Parathyroid adenoma (tissue), 2 donors: ENCODE measurements at regions not wholly inside any gene's neighbourhood (a gene's known extent, or its start where the extent isn't known, plus 50 kb on each side); places are given as distances from the start of the nearest gene placed in this dataset.

ENCODE experiments used
- H2AFZ ChIP-seq: fragments of 300-600 bp; sonication (generic); one replicate; pipeline ENCODE4 v1.7.0; 2017; ENCODE audit warnings: antibody characterized with exemption, mild to moderate bottlenecking
- H3K27ac ChIP-seq: fragments of 300-600 bp; sonication (generic); one replicate; pipeline ENCODE4 v1.7.0; 2017
- H3K27me3 ChIP-seq: fragments of 300-600 bp; sonication (generic); one replicate; pipeline ENCODE4 v1.7.0; 2017; ENCODE audit warnings: low read length; ENCODE audit not compliant: control insufficient read depth, insufficient read depth
- H3K36me3 ChIP-seq: fragments of 300-600 bp; sonication (generic); one replicate; pipeline ENCODE4 v1.7.0; 2017; ENCODE audit warnings: low read length; ENCODE audit not compliant: control insufficient read depth, insufficient read depth
- H3K4me1 ChIP-seq: fragments of 300-600 bp; sonication (generic); one replicate; pipeline ENCODE4 v1.7.0; 2017; ENCODE audit warnings: control low read depth
- H3K4me2 ChIP-seq: fragments of 300-600 bp; sonication (generic); one replicate; pipeline ENCODE4 v1.7.0; 2017; ENCODE audit warnings: low read length
- H3K4me3 ChIP-seq: fragments of 300-600 bp; sonication (generic); one replicate; pipeline ENCODE4 v1.7.0; 2017; ENCODE audit warnings: low read depth, low read length
- H3K79me2 ChIP-seq: fragments of 300-600 bp; sonication (generic); one replicate; pipeline ENCODE4 v1.7.0; 2017; ENCODE audit warnings: control low read depth
- H3K9ac ChIP-seq: fragments of 300-600 bp; sonication (generic); one replicate; pipeline ENCODE4 v1.7.0; 2017; ENCODE audit warnings: mild to moderate bottlenecking
- H3K9me3 ChIP-seq: fragments of 300-600 bp; sonication (generic); one replicate; pipeline ENCODE4 v1.7.0; 2017; ENCODE audit warnings: low read length; ENCODE audit not compliant: control insufficient read depth
- CTCF ChIP-seq: fragments of 300-600 bp; sonication (generic); IDR thresholded peaks from one replicate; pipeline ENCODE4 v1.7.0; 2017; ENCODE audit warnings: antibody characterized with exemption, mild to moderate bottlenecking
- donor health status: primary hyperparathyroidism.

- Histone ChIP-seq H3K27me3 (no peaks in the 10 kb centered on the region), H3K9me3 (no peaks in the 10 kb centered on the region), H3K79me2 (no peaks in the 10 kb centered on the region), H2AFZ (no peak overlapping the region), H3K4me1 (no peaks in the 10 kb centered on the region), H3K9ac (no peak overlapping the region), H3K4me3 (no peak overlapping the region), H3K27ac (no peak overlapping the region), H3K36me3 (no peaks in the 10 kb centered on the region), H3K4me2 (no peak overlapping the region)
- TF ChIP-seq CTCF = no peak
Observed at GRCh38 chr20:46801003-46801702, 91.7 kb downstream of the SLC2A10 start.

GRCh38 chr20:46802722-46803121 lies 91.9 kb upstream of the EYA2 start:
- no peak overlapping the region for H3K9ac ChIP-seq
- no peaks in the 10 kb centered on the region for H3K4me1 ChIP-seq
- H3K4me2 ChIP-seq = no peak overlapping the region
- no peak overlapping the region for H3K4me3 ChIP-seq
- H3K9me3 ChIP-seq = no peaks in the 10 kb centered on the region
- no peaks in the 10 kb centered on the region for H3K36me3 ChIP-seq
- no peaks in the 10 kb centered on the region for H3K27me3 ChIP-seq
- H2AFZ ChIP-seq = no peak overlapping the region
- TF ChIP-seq CTCF = no peak
- no peaks in the 10 kb centered on the region for H3K79me2 ChIP-seq
- no peak overlapping the region for H3K27ac ChIP-seq

- no peaks in the 10 kb centered on the region for H3K79me2 ChIP-seq
- no peak for TF ChIP-seq CTCF
- no peak overlapping the region for H3K4me2 ChIP-seq
- H3K27ac ChIP-seq = no peak overlapping the region
- H3K9me3 ChIP-seq = no peaks in the 10 kb centered on the region
- no peaks in the 10 kb centered on the region for H3K27me3 ChIP-seq
- H3K4me3 ChIP-seq = no peak overlapping the region
- H3K4me1 ChIP-seq = no peaks in the 10 kb centered on the region
- no peaks in the 10 kb centered on the region for H3K36me3 ChIP-seq
- no peak overlapping the region for H3K9ac ChIP-seq
- no peak overlapping the region for H2AFZ ChIP-seq
Observed at GRCh38 chr20:46803123-46804020, 91.3 kb upstream of the EYA2 start.

- H3K36me3 ChIP-seq = no peaks in the 10 kb centered on the region
- TF ChIP-seq CTCF = no peak
- no peak overlapping the region for H3K27ac ChIP-seq
- no peak overlapping the region for H3K4me2 ChIP-seq
- H2AFZ ChIP-seq = no peak overlapping the region
- no peaks in the 10 kb centered on the region for H3K4me1 ChIP-seq
- H3K79me2 ChIP-seq = no peaks in the 10 kb centered on the region
- H3K9me3 ChIP-seq = no peaks in the 10 kb centered on the region
- no peak overlapping the region for H3K9ac ChIP-seq
- H3K4me3 ChIP-seq = no peak overlapping the region
- H3K27me3 ChIP-seq = no peaks in the 10 kb centered on the region
Observed at GRCh38 chr20:46804126-46804525, 90.5 kb upstream of the EYA2 start.
